Activated CD8-positive, alpha-beta memory T cell treated with anti-CD3 and anti-CD28 coated beads, Interleukin-2, amount 10 ng/mL, durations not matched to agents 7 days and 5 days (primary cell): ENCODE measurements at regions not wholly inside any gene's neighbourhood (a gene's known extent, or its start where the extent isn't known, plus 50 kb on each side); places are given as distances from the start of the nearest gene placed in this dataset.

ENCODE experiments used
- ATAC-seq: fragments of 150-1000 bp; cut with Tn5 transposase; one replicate; pipeline ENCODE4 v1.10.0; 2021; ENCODE audit warnings: moderate library complexity
- CTCF ChIA-PET: fragments of 350-600 bp; sonication (Branson Sonifier 250); formaldehyde crosslinking; loops from one replicate; lab custom pipeline; 2021; ENCODE audit warnings: antibody characterized with exemption; lab: Charles Lee
- DNase-seq: peaks from one replicate; pipeline ENCODE4 v3.0.0-alpha.2; 2020
- H3K27ac Mint-ChIP-seq: one replicate; pipeline ENCODE4 v1.8.0; 2021; ENCODE audit warnings: mild to moderate bottlenecking, mixed read lengths
- H3K27me3 Mint-ChIP-seq: one replicate; pipeline ENCODE4 v1.8.0; 2021; ENCODE audit warnings: mixed read lengths
- H3K36me3 Mint-ChIP-seq: one replicate; pipeline ENCODE4 v1.8.0; 2021; ENCODE audit warnings: mild to moderate bottlenecking, mixed read lengths
- H3K4me1 Mint-ChIP-seq: one replicate; pipeline ENCODE4 v1.8.0; 2021; ENCODE audit warnings: mixed read lengths
- H3K4me3 Mint-ChIP-seq: one replicate; pipeline ENCODE4 v1.8.0; 2021; ENCODE audit warnings: mild to moderate bottlenecking, moderate library complexity, mixed read lengths
- H3K9me3 Mint-ChIP-seq: one replicate; pipeline ENCODE4 v1.8.0; 2022; ENCODE audit warnings: low read depth, mixed read lengths

GRCh38 chr20:18921291-18921690, 107.7 kb downstream of the SCP2D1 start:
- H3K9me3 Mint-ChIP-seq: no peaks in the 10 kb centered on the region
- CTCF ChIA-PET: no interaction called here
- H3K4me3 Mint-ChIP-seq: no peak overlapping the region
- H3K36me3 Mint-ChIP-seq: no peaks in the 10 kb centered on the region
- no peak overlapping the region for H3K27ac Mint-ChIP-seq
- ATAC-seq (no peak), DNase-seq (no peak)
- H3K27me3 Mint-ChIP-seq: no peaks in the 10 kb centered on the region
- no peaks in the 10 kb centered on the region for H3K4me1 Mint-ChIP-seq

GRCh38 chr20:18922251-18922650, 108.7 kb downstream of the SCP2D1 start:
- H3K4me1 Mint-ChIP-seq: no peaks in the 10 kb centered on the region
- no peak for DNase-seq
- no peaks in the 10 kb centered on the region for H3K36me3 Mint-ChIP-seq
- no peaks in the 10 kb centered on the region for H3K27me3 Mint-ChIP-seq
- H3K27ac Mint-ChIP-seq: no peak overlapping the region
- no peak overlapping the region for H3K4me3 Mint-ChIP-seq
- H3K9me3 Mint-ChIP-seq: no peaks in the 10 kb centered on the region
- ATAC-seq: no peak
- CTCF ChIA-PET: no interaction called here

GRCh38 chr20:18922898-18923297, 109.3 kb downstream of the SCP2D1 start:
- Mint-ChIP-seq H3K36me3 (no peaks in the 10 kb centered on the region), H3K27me3 (no peaks in the 10 kb centered on the region), H3K9me3 (no peaks in the 10 kb centered on the region), H3K4me1 (no peaks in the 10 kb centered on the region), H3K4me3 (no peak overlapping the region), H3K27ac (no peak overlapping the region)
- ATAC-seq: no peak
- CTCF ChIA-PET: no interaction called here
- DNase-seq: no peak

GRCh38 chr20:18926965-18927364, 113.4 kb downstream of the SCP2D1 start:
- ATAC-seq (no peak), DNase-seq (no peak)
- H3K36me3 Mint-ChIP-seq: no peaks in the 10 kb centered on the region
- H3K27ac Mint-ChIP-seq: no peak overlapping the region
- CTCF ChIA-PET: no interaction called here
- H3K27me3 Mint-ChIP-seq: no peaks in the 10 kb centered on the region
- H3K4me3 Mint-ChIP-seq: no peak overlapping the region
- no peaks in the 10 kb centered on the region for H3K9me3 Mint-ChIP-seq
- H3K4me1 Mint-ChIP-seq: no peaks in the 10 kb centered on the region

GRCh38 chr20:18928626-18929025, 115.0 kb downstream of the SCP2D1 start:
- Mint-ChIP-seq H3K36me3 (no peaks in the 10 kb centered on the region), H3K27ac (no peak overlapping the region), H3K27me3 (no peaks in the 10 kb centered on the region), H3K9me3 (peaks cover 2% of the 10 kb centered on the region), H3K4me1 (no peaks in the 10 kb centered on the region), H3K4me3 (no peak overlapping the region)
- DNase-seq: no peak
- CTCF ChIA-PET: no interaction called here
- no peak for ATAC-seq

- CTCF ChIA-PET: no interaction called here
- no peak for ATAC-seq
- H3K27ac Mint-ChIP-seq: no peak overlapping the region
- H3K36me3 Mint-ChIP-seq: no peaks in the 10 kb centered on the region
- no peak overlapping the region for H3K4me3 Mint-ChIP-seq
- no peaks in the 10 kb centered on the region for H3K4me1 Mint-ChIP-seq
- no peak for DNase-seq
- H3K9me3 Mint-ChIP-seq: peaks cover 2% of the 10 kb centered on the region
- H3K27me3 Mint-ChIP-seq: no peaks in the 10 kb centered on the region
These were observed 116.2 kb downstream of the SCP2D1 start for GRCh38 chr20:18929800-18930199.

GRCh38 chr20:18943542-18943941, 130.0 kb downstream of the SCP2D1 start:
- Mint-ChIP-seq H3K4me3 (no peak overlapping the region), H3K27ac (no peak overlapping the region), H3K9me3 (no peaks in the 10 kb centered on the region), H3K36me3 (no peaks in the 10 kb centered on the region), H3K27me3 (no peaks in the 10 kb centered on the region), H3K4me1 (no peaks in the 10 kb centered on the region)
- CTCF ChIA-PET: no interaction called here
- DNase-seq (no peak), ATAC-seq (no peak)

GRCh38 chr20:18956890-18957289, 143.3 kb downstream of the SCP2D1 start:
- Mint-ChIP-seq H3K27ac (no peak overlapping the region), H3K27me3 (no peaks in the 10 kb centered on the region), H3K4me3 (no peak overlapping the region), H3K4me1 (no peaks in the 10 kb centered on the region), H3K36me3 (no peaks in the 10 kb centered on the region), H3K9me3 (peaks cover 3% of the 10 kb centered on the region)
- DNase-seq (no peak), ATAC-seq (no peak)
- CTCF ChIA-PET: no interaction called here

GRCh38 chr20:18957328-18957727, 143.7 kb downstream of the SCP2D1 start:
- DNase-seq (no peak), ATAC-seq (no peak)
- CTCF ChIA-PET: no interaction called here
- Mint-ChIP-seq H3K4me3 (no peak overlapping the region), H3K36me3 (no peaks in the 10 kb centered on the region), H3K9me3 (peaks cover 3% of the 10 kb centered on the region), H3K4me1 (no peaks in the 10 kb centered on the region), H3K27me3 (no peaks in the 10 kb centered on the region), H3K27ac (no peak overlapping the region)

DNA sequence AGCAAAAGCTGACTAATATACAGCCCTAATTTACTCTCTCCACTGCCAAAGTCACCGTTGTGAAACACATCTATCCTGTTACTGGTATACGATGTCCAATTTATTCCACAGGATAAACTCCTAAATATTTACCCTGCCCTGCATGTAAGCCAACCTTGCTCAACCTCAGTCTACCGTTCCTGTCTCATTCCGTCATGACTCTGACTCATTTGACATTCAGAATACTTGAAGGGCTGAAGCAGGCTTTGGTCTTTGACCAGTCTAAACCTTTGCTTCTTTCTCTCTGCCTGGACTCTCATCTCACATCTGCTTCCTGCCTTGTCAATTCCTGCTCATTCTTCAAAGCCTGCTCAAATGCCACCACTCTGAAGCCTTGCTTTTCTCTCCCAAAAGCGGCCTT, 157.5 kb downstream of the SCP2D1 start:
- Mint-ChIP-seq H3K27me3 (peaks cover 4% of the 10 kb centered on the region), H3K4me1 (no peaks in the 10 kb centered on the region), H3K4me3 (no peak overlapping the region), H3K9me3 (no peaks in the 10 kb centered on the region), H3K27ac (no peak overlapping the region), H3K36me3 (no peaks in the 10 kb centered on the region)
- DNase-seq (no peak), ATAC-seq (no peak)
- CTCF ChIA-PET: no interaction called here

- Mint-ChIP-seq H3K4me3 (no peak overlapping the region), H3K27me3 (peaks cover 4% of the 10 kb centered on the region), H3K36me3 (no peaks in the 10 kb centered on the region), H3K9me3 (no peaks in the 10 kb centered on the region), H3K27ac (no peak overlapping the region), H3K4me1 (no peaks in the 10 kb centered on the region)
- ATAC-seq: no peak
- no peak for DNase-seq
- CTCF ChIA-PET: no interaction called here
These were observed 158.0 kb downstream of the SCP2D1 start for GRCh38 chr20:18971574-18971973.

- Mint-ChIP-seq H3K4me1 (no peaks in the 10 kb centered on the region), H3K27me3 (peaks cover 11% of the 10 kb centered on the region), H3K4me3 (no peak overlapping the region), H3K36me3 (no peaks in the 10 kb centered on the region), H3K9me3 (no peaks in the 10 kb centered on the region), H3K27ac (no peak overlapping the region)
- CTCF ChIA-PET: no interaction called here
- ATAC-seq: no peak
- DNase-seq: no peak
These were observed 158.8 kb downstream of the SCP2D1 start for GRCh38 chr20:18972251-18972876.

DNA sequence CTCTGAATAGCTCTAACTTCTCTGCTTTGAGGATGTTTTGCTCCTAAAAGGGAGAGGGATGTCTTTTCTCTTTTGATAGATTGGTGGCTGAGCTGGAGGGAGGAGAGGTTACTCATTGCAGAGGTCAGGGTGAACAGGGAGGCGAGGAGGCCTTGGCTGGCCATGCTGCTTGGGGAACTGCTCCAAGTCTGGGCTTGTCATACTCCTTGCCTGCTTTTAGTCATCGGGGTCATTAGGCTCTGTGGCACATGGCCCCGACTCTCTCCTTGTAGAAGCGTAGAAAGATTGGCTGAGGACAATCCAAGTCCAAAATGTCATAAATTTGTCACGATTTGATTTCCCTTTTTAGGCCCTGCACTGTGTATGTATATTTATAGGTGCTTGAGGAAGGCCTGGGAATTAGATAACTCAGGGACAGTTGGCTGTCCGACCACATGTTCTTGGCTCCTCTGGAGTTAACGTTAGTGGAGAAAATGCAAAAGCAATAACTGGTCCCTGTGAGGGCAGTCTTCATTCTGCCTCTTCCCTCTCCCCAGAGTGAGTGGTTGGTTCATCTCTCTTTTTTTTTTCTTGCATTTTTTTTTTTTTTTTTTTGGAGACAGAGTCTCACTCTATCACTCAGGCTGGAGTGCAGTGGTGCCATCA, 160.1 kb downstream of the SCP2D1 start:
- ATAC-seq (no peak), DNase-seq (no peak)
- Mint-ChIP-seq H3K4me3 (no peak overlapping the region), H3K27me3 (peaks cover 14% of the 10 kb centered on the region), H3K36me3 (no peaks in the 10 kb centered on the region), H3K27ac (no peak overlapping the region), H3K9me3 (no peaks in the 10 kb centered on the region), H3K4me1 (no peaks in the 10 kb centered on the region)
- CTCF ChIA-PET: no interaction called here

DNA sequence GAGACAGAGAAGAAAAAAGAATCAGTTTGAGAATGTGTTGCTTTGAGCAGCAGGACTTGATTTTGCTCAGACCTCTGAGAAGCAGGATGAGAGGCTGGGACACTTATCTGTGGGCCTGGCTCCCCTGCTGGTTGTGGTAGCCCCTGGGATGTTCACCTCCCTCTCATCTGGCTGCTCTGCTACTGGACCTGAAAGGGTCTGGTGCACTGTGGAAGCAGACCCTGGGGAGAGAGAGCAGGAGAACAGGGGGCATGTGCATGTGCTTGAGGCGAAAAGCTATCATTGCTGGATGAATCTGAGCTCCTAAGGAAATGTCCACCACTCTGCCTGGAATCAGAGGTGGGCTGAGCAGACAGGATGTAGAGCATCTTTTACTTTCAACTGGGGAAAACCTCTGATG, 161.1 kb downstream of the SCP2D1 start:
- H3K36me3 Mint-ChIP-seq: no peaks in the 10 kb centered on the region
- CTCF ChIA-PET: no interaction called here
- H3K4me3 Mint-ChIP-seq: no peak overlapping the region
- DNase-seq (no peak), ATAC-seq (no peak)
- H3K27ac Mint-ChIP-seq: no peak overlapping the region
- peaks cover 14% of the 10 kb centered on the region for H3K27me3 Mint-ChIP-seq
- H3K9me3 Mint-ChIP-seq: no peaks in the 10 kb centered on the region
- H3K4me1 Mint-ChIP-seq: no peaks in the 10 kb centered on the region
